ENCODE measurements at regions not wholly inside any gene's neighbourhood (a gene's known extent, or its start where the extent isn't known, plus 50 kb on each side); places are given as distances from the start of the nearest gene placed in this dataset.

DNA sequence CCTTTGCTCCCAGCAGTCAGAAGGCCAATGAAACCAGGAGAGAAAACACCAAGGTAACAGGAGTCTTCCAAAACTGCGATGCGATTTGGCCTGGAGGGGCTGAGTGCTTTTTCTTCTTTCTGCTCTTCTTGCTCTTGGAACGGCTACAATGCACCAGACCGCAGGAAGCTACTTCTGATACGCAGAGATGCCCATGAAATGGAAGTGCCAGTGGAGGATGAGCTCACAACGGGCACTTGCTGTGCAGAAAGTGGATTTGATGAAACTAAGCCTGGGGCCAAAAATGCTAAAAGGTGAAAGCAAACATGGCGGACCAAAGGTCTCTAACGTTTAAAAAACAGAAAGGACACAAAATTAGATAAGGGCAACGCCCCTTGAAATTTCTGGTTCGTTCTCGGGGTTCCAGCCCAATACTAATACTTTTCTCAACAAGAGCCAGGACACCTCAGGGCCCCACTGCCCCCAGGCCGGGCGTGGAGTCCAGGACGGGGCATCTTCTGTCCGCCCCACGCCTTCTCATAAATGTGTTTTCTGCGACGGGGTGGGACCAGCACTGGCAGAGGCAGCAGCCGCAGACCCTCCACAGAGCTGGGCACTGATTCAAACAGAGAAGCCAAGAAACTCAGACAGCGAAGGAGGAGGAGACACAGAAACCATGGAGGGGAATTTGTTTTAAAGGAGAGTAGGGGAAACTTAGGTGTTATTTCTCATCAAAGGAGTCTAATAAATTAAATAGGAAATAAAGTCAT lies 101.3 kb downstream of the CRYAA start:
- no peak for DNase-seq (ENCODE audit: low read depth)
- H3K4me3 ChIP-seq (ENCODE audit: low read depth, low read length): no peak overlapping the region
- TF ChIP-seq, protein P1, sequence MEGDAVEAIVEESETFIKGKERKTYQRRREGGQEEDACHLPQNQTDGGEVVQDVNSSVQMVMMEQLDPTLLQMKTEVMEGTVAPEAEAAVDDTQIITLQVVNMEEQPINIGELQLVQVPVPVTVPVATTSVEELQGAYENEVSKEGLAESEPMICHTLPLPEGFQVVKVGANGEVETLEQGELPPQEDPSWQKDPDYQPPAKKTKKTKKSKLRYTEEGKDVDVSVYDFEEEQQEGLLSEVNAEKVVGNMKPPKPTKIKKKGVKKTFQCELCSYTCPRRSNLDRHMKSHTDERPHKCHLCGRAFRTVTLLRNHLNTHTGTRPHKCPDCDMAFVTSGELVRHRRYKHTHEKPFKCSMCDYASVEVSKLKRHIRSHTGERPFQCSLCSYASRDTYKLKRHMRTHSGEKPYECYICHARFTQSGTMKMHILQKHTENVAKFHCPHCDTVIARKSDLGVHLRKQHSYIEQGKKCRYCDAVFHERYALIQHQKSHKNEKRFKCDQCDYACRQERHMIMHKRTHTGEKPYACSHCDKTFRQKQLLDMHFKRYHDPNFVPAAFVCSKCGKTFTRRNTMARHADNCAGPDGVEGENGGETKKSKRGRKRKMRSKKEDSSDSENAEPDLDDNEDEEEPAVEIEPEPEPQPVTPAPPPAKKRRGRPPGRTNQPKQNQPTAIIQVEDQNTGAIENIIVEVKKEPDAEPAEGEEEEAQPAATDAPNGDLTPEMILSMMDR (IDR thresholded peaks at IDR 0.05; ENCODE audit: insufficient read depth, low read length, severe bottlenecking): no peak
- peaks cover 6% of the 10 kb centered on the region for H3K27me3 ChIP-seq (ENCODE audit: control insufficient read depth, insufficient read depth, low read length)
- H3K36me3 ChIP-seq (ENCODE audit: control insufficient read depth, insufficient read depth, low read length): no peaks in the 10 kb centered on the region
- no peak for FAIRE-seq

- TF ChIP-seq, protein P1 (IDR thresholded peaks at IDR 0.05; ENCODE audit: insufficient read depth, low read length, severe bottlenecking): peak; percentile 36
- FAIRE-seq: no peak
- Histone ChIP-seq H3K36me3 (ENCODE audit: control insufficient read depth, insufficient read depth, low read length) (no peaks in the 10 kb centered on the region), H3K27me3 (ENCODE audit: control insufficient read depth, insufficient read depth, low read length) (peaks cover 6% of the 10 kb centered on the region), H3K4me3 (ENCODE audit: low read depth, low read length) (no peak overlapping the region)
- DNase-seq (ENCODE audit: low read depth): no peak
Measured at GRCh38 chr21:43269440-43269839, 100.6 kb downstream of the CRYAA start.

DNA sequence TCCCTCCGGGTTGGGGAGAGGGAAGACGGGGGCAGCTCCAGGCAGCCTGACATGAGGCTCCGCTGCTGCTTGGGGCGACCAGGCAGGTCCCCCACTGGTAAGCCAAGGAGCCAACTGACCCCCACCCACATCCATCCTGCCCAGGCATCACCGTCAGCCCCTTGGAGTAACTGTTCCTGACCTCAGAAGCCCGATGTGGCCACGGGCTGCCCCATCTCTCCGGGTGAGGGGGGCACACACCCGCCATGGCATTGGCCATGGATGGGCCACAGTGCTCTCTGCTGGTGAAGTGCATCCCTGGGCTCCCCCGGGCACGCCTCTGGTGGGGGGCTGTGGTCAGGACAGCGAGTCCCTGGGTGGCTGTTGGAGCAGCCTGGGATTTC lies 100.0 kb downstream of the CRYAA start:
- no peak for DNase-seq (ENCODE audit: low read depth)

GRCh38 chr21:43268086-43268803 lies 99.4 kb downstream of the CRYAA start:
- no peaks in the 10 kb centered on the region for H3K36me3 ChIP-seq (ENCODE audit: control insufficient read depth, insufficient read depth, low read length)
- no peak for DNase-seq (ENCODE audit: low read depth)
- no peak overlapping the region for H3K4me3 ChIP-seq (ENCODE audit: low read depth, low read length)
- H3K27me3 ChIP-seq (ENCODE audit: control insufficient read depth, insufficient read depth, low read length): no peaks in the 10 kb centered on the region
- FAIRE-seq: no peak
- TF ChIP-seq, protein P1 (IDR thresholded peaks at IDR 0.05; ENCODE audit: insufficient read depth, low read length, severe bottlenecking): no peak

More for the DNA sequence above, 100.0 kb downstream of the CRYAA start:
- TF ChIP-seq, protein P1 (IDR thresholded peaks at IDR 0.05; ENCODE audit: insufficient read depth, low read length, severe bottlenecking): no peak
- Histone ChIP-seq H3K27me3 (ENCODE audit: control insufficient read depth, insufficient read depth, low read length) (peaks cover 3% of the 10 kb centered on the region), H3K36me3 (ENCODE audit: control insufficient read depth, insufficient read depth, low read length) (no peaks in the 10 kb centered on the region), H3K4me3 (ENCODE audit: low read depth, low read length) (no peak overlapping the region)
- no peak for FAIRE-seq

- TF ChIP-seq, protein P1 (IDR thresholded peaks at IDR 0.05; ENCODE audit: insufficient read depth, low read length, severe bottlenecking): no peak
- DNase-seq (ENCODE audit: low read depth) (no peak), FAIRE-seq (no peak)
Measured at GRCh38 chr21:43267391-43268085, 98.7 kb downstream of the CRYAA start.

More at GRCh38 chr21:43267391-43268085, 98.7 kb downstream of the CRYAA start:
- H3K36me3 ChIP-seq (ENCODE audit: control insufficient read depth, insufficient read depth, low read length): no peaks in the 10 kb centered on the region
- H3K27me3 ChIP-seq (ENCODE audit: control insufficient read depth, insufficient read depth, low read length): no peaks in the 10 kb centered on the region
- H3K4me3 ChIP-seq (ENCODE audit: low read depth, low read length): no peak overlapping the region

All from bronchial epithelial cell (primary cell).